HS-5 (cell line): ENCODE measurements at regions not wholly inside any gene's neighbourhood (a gene's known extent, or its start where the extent isn't known, plus 50 kb on each side); places are given as distances from the start of the nearest gene placed in this dataset.

Experiments used
- DNase-seq: peaks from one replicate; pipeline ENCODE4 v3.0.0-alpha.2; 2012; ENCODE audit warnings: low read depth

GRCh38 chr9:88791105-88791805 lies 200.0 kb upstream of the S1PR3 start:
- DNase-seq: no peak

- no peak for DNase-seq
These were observed 198.8 kb upstream of the S1PR3 start for GRCh38 chr9:88792502-88792901.

- DNase-seq: no peak
These were observed 197.2 kb upstream of the S1PR3 start for GRCh38 chr9:88794100-88794499.

- no peak for DNase-seq
These were observed 194.3 kb upstream of the S1PR3 start for GRCh38 chr9:88796947-88797346.

GRCh38 chr9:88798476-88798875 lies 192.8 kb upstream of the S1PR3 start:
- DNase-seq: no peak

- no peak for DNase-seq
These were observed 191.5 kb upstream of the S1PR3 start for GRCh38 chr9:88799541-88800328.

- DNase-seq: no peak
These were observed 191.0 kb upstream of the S1PR3 start for GRCh38 chr9:88800329-88800682.

- DNase-seq: no peak
These were observed 190.0 kb upstream of the S1PR3 start for GRCh38 chr9:88801214-88801796.

- no peak for DNase-seq
These were observed 188.7 kb upstream of the S1PR3 start for GRCh38 chr9:88802533-88802932.

- no peak for DNase-seq
These were observed 187.6 kb upstream of the S1PR3 start for GRCh38 chr9:88803546-88804253.

GRCh38 chr9:88804254-88804596 lies 187.0 kb upstream of the S1PR3 start:
- DNase-seq: no peak

GRCh38 chr9:88805217-88805943 lies 185.9 kb upstream of the S1PR3 start:
- no peak for DNase-seq

- DNase-seq: no peak
These were observed 183.8 kb upstream of the S1PR3 start for GRCh38 chr9:88807426-88807825.

- DNase-seq: no peak
These were observed 183.1 kb upstream of the S1PR3 start for GRCh38 chr9:88808019-88808656.

- DNase-seq: no peak
These were observed 182.4 kb upstream of the S1PR3 start for GRCh38 chr9:88808761-88809354.

GRCh38 chr9:88809355-88810161 lies 181.7 kb upstream of the S1PR3 start:
- no peak for DNase-seq

GRCh38 chr9:88810826-88811225 lies 180.4 kb upstream of the S1PR3 start:
- no peak for DNase-seq

GRCh38 chr9:88811511-88811910 lies 179.8 kb upstream of the S1PR3 start:
- no peak for DNase-seq

- DNase-seq: no peak
These were observed 178.2 kb upstream of the S1PR3 start for GRCh38 chr9:88812938-88813637.
